HG03565 (cell line): ENCODE measurements at regions not wholly inside any gene's neighbourhood (a gene's known extent, or its start where the extent isn't known, plus 50 kb on each side); places are given as distances from the start of the nearest gene placed in this dataset.
"Not testable (repeated sequence)": the region's sequence is repeated elsewhere in the genome, so short reads cannot be mapped to it uniquely, and the experiment has no call there.

ENCODE experiments used
- ATAC-seq: cut with Tn5 transposase; IDR thresholded peaks from one replicate; pipeline ENCODE4 v1.9.1; 2021; ENCODE audit warnings: mild to moderate bottlenecking, moderate library complexity; ENCODE audit not compliant: unreplicated experiment

- no peak for ATAC-seq
These were observed 904.6 kb upstream of the LRRN3 start for GRCh38 chr7:110186334-110186733.

DNA sequence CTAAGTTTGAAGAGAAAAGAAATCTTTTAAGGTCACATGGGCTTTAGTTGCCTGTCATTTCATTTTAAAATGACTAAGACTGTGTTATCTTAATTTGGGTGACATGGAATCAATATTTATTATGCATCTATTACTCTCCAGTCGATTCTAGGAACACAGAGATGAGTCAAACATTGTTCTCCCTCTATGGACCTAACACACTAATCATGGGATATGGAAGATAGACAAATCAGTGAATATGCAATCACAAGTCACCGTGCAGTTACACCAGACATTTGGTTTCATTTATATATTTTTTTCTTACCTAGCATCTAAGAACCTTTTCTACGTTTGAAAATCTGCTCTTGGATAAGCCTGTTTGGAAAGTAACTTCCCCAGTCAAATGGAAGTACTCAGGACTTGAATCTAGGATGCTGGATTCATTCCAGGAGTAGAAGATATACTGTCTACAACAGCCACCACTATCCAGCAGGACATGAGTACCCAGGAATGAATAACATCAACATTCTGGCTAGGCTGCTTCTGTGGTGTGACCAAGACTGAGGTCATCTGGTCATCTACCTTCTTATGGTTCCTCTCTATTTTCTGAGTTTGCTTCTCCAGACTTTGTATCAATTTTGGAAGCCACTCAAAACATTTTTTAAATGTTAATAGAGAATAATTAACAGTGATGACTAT lies 902.9 kb upstream of the LRRN3 start:
- no peak for ATAC-seq

DNA sequence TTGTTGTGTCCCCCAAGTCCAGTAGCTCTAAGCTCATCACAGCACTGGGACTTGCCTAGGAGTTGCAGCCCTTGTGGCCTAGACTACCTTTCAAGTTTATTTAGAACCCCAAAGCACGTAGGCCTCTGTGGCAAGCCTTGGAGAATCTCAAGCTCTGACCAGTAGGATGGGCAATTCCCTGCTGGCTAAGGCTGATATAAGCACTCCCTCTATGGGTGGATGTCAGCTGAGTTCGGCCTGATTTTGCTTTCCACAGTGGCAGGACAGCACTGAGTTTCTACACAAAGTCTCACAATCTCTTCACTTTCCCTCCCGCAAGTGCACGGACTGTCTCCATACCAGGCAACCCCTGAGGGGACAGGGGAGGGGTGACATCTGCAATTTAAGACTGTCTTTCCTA lies 886.4 kb upstream of the LRRN3 start:
- ATAC-seq: no peak

- ATAC-seq: no peak
These were observed 885.0 kb upstream of the LRRN3 start for GRCh38 chr7:110205899-110206298.

DNA sequence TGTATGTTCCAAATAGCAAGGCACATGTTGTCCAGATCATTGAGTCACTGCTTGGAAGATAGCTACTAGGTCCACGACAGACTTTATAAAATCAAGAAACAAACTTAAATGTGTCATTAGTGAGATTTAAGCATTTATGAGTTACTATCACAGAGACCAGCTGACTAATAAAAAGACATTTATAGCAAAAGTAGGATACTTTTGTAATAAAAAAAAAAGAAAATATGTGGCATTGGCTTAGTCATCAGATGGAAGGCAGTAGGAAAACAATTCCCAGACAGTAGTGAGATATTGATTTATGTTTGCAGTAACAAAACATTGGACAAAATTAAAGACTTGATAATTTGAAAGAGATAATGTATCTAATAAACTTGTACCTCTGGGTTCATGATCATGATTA lies 881.0 kb upstream of the LRRN3 start:
- no peak for ATAC-seq

GRCh38 chr7:110210941-110211608 lies 879.9 kb upstream of the LRRN3 start:
- ATAC-seq: no peak

- no peak for ATAC-seq
These were observed 866.3 kb upstream of the LRRN3 start for GRCh38 chr7:110224643-110225042.

DNA sequence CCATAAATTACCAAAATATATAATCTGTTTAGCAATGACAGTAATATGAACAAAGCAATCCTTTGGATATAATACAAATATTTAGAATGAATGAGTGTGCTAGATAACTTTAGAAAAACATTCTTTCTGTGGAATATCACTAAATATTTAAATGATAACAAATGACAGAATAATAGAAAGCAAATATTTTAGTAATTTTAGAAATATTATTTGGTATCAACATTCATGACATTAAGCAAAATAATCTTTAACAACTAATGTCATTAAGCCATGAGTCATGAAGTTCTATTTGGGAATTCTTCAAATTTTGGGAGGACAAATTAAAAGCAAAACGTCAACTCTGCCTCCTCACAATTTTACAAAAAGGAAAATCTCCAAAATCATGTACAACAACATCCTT lies 844.8 kb upstream of the LRRN3 start:
- no peak for ATAC-seq

DNA sequence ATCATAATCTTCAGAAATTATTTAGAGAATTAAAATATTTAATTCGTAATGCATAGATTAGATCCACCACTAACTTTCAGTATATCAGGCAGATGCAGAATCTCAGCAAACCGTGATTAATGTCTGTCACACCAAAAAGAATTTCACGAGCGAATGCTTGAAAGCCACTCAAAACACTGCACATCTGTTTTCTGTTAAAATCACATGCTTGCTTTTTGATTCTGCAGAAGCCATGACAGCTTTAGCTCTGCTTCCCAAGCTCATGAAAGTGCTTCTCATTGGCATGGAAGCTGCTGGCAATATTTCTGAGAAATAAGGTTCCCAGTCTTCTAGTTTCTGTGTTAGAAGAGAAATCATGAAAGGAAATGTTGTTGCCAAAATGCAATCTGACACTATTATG lies 837.8 kb upstream of the LRRN3 start:
- ATAC-seq: no peak

- no peak for ATAC-seq
These were observed 833.3 kb upstream of the LRRN3 start for GRCh38 chr7:110257673-110258072.

DNA sequence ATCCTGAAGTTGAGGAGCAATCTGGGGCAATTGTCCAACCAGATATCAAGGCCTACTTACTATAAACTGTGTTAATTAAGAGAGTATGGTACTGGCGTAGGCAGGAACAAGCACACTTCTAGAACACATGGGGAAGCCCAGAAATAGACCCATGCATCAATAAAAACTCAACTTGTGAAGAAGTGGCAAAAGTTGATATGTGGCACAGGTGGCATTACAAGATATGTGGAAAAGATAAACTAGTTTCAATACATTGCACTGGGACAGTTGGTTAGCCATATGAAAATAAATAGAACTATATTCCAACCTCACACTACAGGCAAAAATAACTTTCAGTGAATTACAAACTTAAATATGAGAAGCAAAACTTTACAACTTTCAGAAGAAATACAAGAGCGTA lies 828.7 kb upstream of the LRRN3 start:
- ATAC-seq: no peak

GRCh38 chr7:110264288-110264687 lies 826.6 kb upstream of the LRRN3 start:
- ATAC-seq: no peak

DNA sequence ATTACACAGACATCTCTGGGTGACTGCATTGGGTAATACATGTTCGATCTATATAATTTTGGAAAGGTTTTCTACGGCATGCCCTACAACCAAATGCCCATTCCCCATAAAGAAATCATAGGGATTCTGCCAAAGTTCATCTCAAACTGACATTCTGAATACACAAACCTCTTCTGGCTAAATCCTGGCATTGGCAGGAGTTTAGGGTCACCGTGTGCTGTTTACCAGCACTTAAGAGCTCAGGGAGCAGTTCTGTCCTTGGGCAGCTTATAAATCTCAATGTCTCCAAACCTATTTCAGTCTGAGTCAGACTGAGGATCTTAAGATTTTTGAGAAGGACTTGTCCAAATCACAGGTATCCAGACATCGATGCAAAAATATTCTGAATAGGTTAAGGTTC lies 809.6 kb upstream of the LRRN3 start:
- ATAC-seq: no peak

DNA sequence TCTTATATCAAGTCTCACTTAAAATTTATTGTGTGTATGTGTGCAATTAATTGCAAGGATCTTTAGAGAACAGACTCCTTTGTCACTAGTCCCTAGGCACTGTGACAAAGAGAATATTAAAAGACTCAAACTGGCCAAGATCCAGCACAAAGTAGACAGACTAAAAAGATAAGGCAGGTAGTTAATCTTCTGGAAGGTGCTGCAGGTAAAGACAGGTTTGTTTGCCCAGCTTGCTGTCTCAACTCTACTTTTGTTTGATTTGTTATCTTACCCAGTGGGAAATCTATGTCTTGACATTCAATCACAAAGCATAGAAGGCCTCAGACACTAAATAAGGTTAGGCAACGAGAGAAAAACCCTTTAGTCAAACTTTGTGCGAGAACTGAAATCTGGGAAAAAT lies 807.9 kb upstream of the LRRN3 start:
- ATAC-seq: no peak

DNA sequence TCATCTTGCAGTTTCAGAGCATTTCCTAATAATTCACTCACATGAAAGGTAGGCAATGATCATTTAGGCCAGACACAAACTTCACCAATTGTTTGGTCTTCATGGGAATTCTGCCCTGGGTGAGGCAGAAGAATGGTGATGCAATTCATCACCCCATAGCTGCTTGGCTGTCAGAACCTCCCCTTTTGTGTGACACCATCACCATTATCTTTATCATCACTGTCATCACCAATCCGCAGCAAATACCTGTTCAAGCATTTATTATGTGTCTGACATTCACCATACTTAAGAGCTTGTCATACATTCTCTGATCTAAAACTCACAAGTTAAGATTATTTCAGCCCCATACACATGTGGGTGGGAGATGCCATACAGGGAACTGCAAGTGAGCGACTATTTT lies 799.5 kb upstream of the LRRN3 start:
- ATAC-seq: no peak

DNA sequence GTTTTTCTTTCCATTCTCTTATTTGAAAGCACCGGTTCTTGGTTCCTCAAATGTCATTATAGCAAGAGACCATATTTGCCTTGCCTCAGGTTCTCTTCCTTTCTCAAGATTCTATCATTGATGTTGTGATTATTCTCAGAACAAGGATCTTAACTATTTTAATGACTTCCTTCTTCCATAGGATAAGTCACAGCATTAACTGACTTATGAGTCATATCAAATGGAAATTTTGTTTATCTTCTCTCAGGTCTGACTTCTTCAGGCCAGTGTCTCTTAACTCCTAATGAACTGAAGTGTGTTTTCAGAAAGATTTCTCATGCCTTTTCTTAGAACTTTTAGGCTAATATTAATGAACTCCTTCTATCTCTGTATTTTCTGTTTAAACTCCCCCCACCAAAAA lies 794.6 kb upstream of the LRRN3 start:
- no peak for ATAC-seq

- ATAC-seq: no peak
These were observed 783.2 kb upstream of the LRRN3 start for GRCh38 chr7:110307776-110308175.

GRCh38 chr7:110308791-110309190 lies 782.1 kb upstream of the LRRN3 start:
- ATAC-seq: no peak

GRCh38 chr7:110309941-110310340 lies 781.0 kb upstream of the LRRN3 start:
- ATAC-seq: no peak

GRCh38 chr7:110311556-110311955 lies 779.4 kb upstream of the LRRN3 start:
- ATAC-seq: no peak

DNA sequence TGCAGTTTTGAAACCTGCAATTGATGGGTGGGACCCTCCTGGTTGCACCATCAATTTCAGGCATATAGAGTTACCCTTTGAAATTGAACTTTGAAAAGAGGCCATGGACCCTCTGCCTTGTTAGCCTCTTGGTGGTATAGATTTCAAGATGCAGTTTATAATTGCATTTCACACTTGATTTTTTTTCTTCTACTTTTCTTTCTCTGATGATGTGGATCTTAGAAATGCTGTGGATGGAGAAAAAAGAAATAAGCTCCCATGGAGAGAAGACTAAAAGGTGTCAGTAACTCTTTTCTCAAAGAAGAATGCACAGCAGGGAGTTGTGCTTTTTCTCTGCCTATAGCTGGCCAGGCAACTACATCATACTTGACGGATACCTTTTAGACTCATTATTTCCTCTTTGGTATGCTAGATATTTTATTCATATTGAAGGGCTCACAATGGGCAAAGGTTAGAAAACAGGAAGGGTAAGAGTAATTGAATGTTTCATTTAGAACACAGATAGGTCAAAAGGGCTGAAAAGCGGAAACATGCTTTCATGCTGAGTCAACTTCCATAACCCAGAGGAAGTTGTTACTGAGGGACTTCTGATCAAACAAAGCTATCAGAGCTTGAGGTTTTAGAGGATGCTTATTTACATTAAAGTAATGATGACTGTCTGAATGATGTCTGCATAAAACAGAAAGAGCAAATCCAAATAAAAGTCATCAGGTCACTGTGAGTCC lies 773.2 kb upstream of the LRRN3 start:
- ATAC-seq: no peak

- ATAC-seq: not testable (repeated sequence)
These were observed 770.6 kb upstream of the LRRN3 start for GRCh38 chr7:110320285-110320684.
